GM12878 (cell line): ENCODE measurements at regions not wholly inside any gene's neighbourhood (a gene's known extent, or its start where the extent isn't known, plus 50 kb on each side); places are given as distances from the start of the nearest gene placed in this dataset.
A peak's percentile ranks its signal among the peaks of the same experiment; 100 is the strongest.

Experiments
- ATAC-seq: fragments of 200-7000 bp; cut with Tn5 transposase; 3 replicates; pipeline ENCODE4 v1.9.1; 2020; ENCODE audit warnings: mild to moderate bottlenecking, moderate library complexity
- BruUV-seq: library from RNA; stranded (reverse); fragments of 400-500 nt; replicated peaks from 2 replicates; lab custom pipeline; 2021; lab: Mats Ljungman, UMichigan
- CTCF ChIA-PET: fragments of 300-600 bp; sonication (Branson Sonifier 250); formaldehyde crosslinking; extraction: SDS; loops from one replicate; lab custom pipeline; 2021; ENCODE audit warnings: inconsistent platforms; lab: Yijun Ruan, JAX
- POLR2A ChIA-PET: fragments of 350-600 bp; formaldehyde crosslinking; extraction: SDS; loops from one replicate; lab custom pipeline; 2021; ENCODE audit warnings: inconsistent platforms; lab: Charles Lee
- RAD21 ChIA-PET: fragments of 300-600 bp; sonication (Branson Sonifier 250); formaldehyde crosslinking; loops from one replicate; lab custom pipeline; 2023; ENCODE audit warnings: antibody characterized with exemption; ENCODE audit not compliant: unreplicated experiment; lab: Charles Lee
- SMC1A ChIA-PET: fragments of 300-600 bp; sonication (Branson Sonifier 250); formaldehyde crosslinking; loops from one replicate; lab custom pipeline; 2023; ENCODE audit not compliant: unreplicated experiment, uncharacterized antibody; lab: Charles Lee
- DNase-seq: peaks from one replicate; pipeline ENCODE4 v3.0.0-alpha.2; 2011; ENCODE audit warnings: low read depth, low spot score
- FAIRE-seq: peaks from 3 replicates; lab custom pipeline; 2011; peaks lifted over from hg19 to GRCh38; lab: Jason Lieb, UNC
- H2AFZ ChIP-seq: 2 replicates; pipeline ENCODE4 v1.6.0; 2011; ENCODE audit warnings: low read depth, low read length, control low read depth; ENCODE audit not compliant: control insufficient read depth
- H3K27ac ChIP-seq: 2 replicates; pipeline ENCODE4 v1.5.1; 2011; ENCODE audit warnings: control low read depth; ENCODE audit not compliant: control insufficient read depth, insufficient read depth
- H3K27me3 ChIP-seq, 2 experiments: replicated peaks in 1 of 2; 2 replicates each; pipeline versions ENCODE4 v1.6.0 to v1.6.1; 2011; ENCODE audit warnings: low read length in 1 of 2; ENCODE audit not compliant: control insufficient read depth in 2 of 2, insufficient read depth in 2 of 2
- H3K36me3 ChIP-seq, 2 experiments: 2 replicates each; pipeline ENCODE4 v1.5.1; 2011; ENCODE audit warnings: low read length in 1 of 2; ENCODE audit not compliant: control insufficient read depth in 2 of 2, insufficient read depth in 2 of 2
- H3K4me1 ChIP-seq: 2 replicates; pipeline ENCODE4 v1.6.1; 2011; ENCODE audit warnings: mild to moderate bottlenecking, low read length, moderate library complexity, mixed read lengths; ENCODE audit not compliant: control insufficient read depth, insufficient read depth
- H3K4me2 ChIP-seq: 2 replicates; pipeline ENCODE4 v1.6.0; 2011; ENCODE audit warnings: control low read depth; ENCODE audit not compliant: control insufficient read depth, insufficient read depth
- H3K4me3 ChIP-seq: fragments of 200-600 bp; sonication (generic); 2 replicates; pipeline ENCODE4 v1.5.1; 2016
- H3K79me2 ChIP-seq: 2 replicates; pipeline ENCODE4 v1.6.0; 2011; ENCODE audit warnings: low read length; ENCODE audit not compliant: control insufficient read depth, insufficient read depth
- H3K9ac ChIP-seq: 2 replicates; pipeline ENCODE4 v1.8.0; 2011; ENCODE audit warnings: low read length, control low read depth, mixed read lengths; ENCODE audit not compliant: control insufficient read depth, insufficient read depth
- H3K9me3 ChIP-seq: replicated peaks from 3 replicates; pipeline ENCODE4 v1.5.1; 2011; ENCODE audit warnings: mild to moderate bottlenecking, low read length; ENCODE audit not compliant: control insufficient read depth, insufficient read depth
- H4K20me1 ChIP-seq: 2 replicates; pipeline ENCODE4 v1.6.0; 2011; ENCODE audit not compliant: control insufficient read depth, insufficient read depth
- CHD2 ChIP-seq: IDR thresholded peaks from 2 replicates; pipeline ENCODE4 v1.6.1; 2011; ENCODE audit warnings: low read depth, low read length, improper control_type of control experiment, borderline replicate concordance
- EZH2 ChIP-seq: IDR thresholded peaks from 2 replicates; pipeline ENCODE4 v1.6.1; 2012; ENCODE audit warnings: low read depth, mild to moderate bottlenecking, control low read depth, inconsistent platforms, low read length, borderline replicate concordance; ENCODE audit not compliant: control insufficient read depth
- MEF2A ChIP-seq: IDR thresholded peaks from 2 replicates; pipeline ENCODE4 v1.6.1; 2011; ENCODE audit warnings: low read depth, mild to moderate bottlenecking, low read length, moderate library complexity; ENCODE audit not compliant: insufficient read depth
- NFYB ChIP-seq: IDR thresholded peaks from 2 replicates; pipeline ENCODE4 v1.6.1; 2011; ENCODE audit warnings: low read depth, mild to moderate bottlenecking, low read length, improper control_type of control experiment, moderate library complexity; ENCODE audit not compliant: insufficient read depth
- NRF1 ChIP-seq: conservative IDR thresholded peaks from 2 replicates; pipeline ENCODE4 v1.6.1; 2011; ENCODE audit warnings: mild to moderate bottlenecking, low read depth, low read length, improper control_type of control experiment
- PAX8 ChIP-seq: fragments of 450-650 bp; IDR thresholded peaks from 2 replicates; pipeline ENCODE4 v1.6.1; 2017; ENCODE audit warnings: mild to moderate bottlenecking, moderate library complexity
- SMC3 ChIP-seq: IDR thresholded peaks from 2 replicates; pipeline ENCODE4 v1.6.1; 2011; ENCODE audit warnings: low read length, improper control_type of control experiment, borderline replicate concordance
- SREBF2 ChIP-seq: IDR thresholded peaks from 2 replicates; pipeline ENCODE4 v1.6.1; 2012; ENCODE audit warnings: mild to moderate bottlenecking, low read length
- TAF1 ChIP-seq: IDR thresholded peaks from 2 replicates; pipeline ENCODE4 v1.6.1; 2011; ENCODE audit warnings: mild to moderate bottlenecking, low read depth, low read length, borderline replicate concordance
- TBL1XR1 ChIP-seq: IDR thresholded peaks from 2 replicates; pipeline ENCODE4 v1.6.1; 2012; ENCODE audit warnings: low read depth, low read length, improper control_type of control experiment
- TCF12 ChIP-seq: IDR thresholded peaks from 2 replicates; pipeline ENCODE4 v1.6.1; 2011; ENCODE audit warnings: low read depth, mild to moderate bottlenecking, low read length
- ZNF622 ChIP-seq: fragments of 450-650 bp; IDR thresholded peaks from 2 replicates; pipeline ENCODE4 v1.6.1; 2017; ENCODE audit warnings: mild to moderate bottlenecking, inconsistent platforms
- WGBS: methylation state at CpG from one replicate; pipeline ENCODE4 v1.1.6; 2016; ENCODE audit warnings: low lambda C conversion rate; ENCODE audit not compliant: insufficient replicate concordance, insufficient coverage; ENCODE audit errors: missing lambda C conversion rate; 5-methylcytosine and 5-hydroxymethylcytosine counted together
- in situ Hi-C: fragments of 300-500 bp; cut with MboI; formaldehyde crosslinking; loops from 9 replicates; pipeline ENCODE4 v1.14.3; 2018; ENCODE audit warnings: mixed read lengths
- intact Hi-C: fragments of 100-400 bp; cut with micrococcal nuclease; formaldehyde crosslinking; loops from one replicate; pipeline ENCODE4 v1.14.2; 2022; ENCODE audit not compliant: unreplicated experiment
- TF ChIP-seq, protein P1 (sequence below): IDR thresholded peaks from 2 replicates; pipeline ENCODE4 v1.6.1; 2012; ENCODE audit warnings: low read depth, low read length, improper control_type of control experiment
- TF ChIP-seq, protein P2 (sequence below): IDR thresholded peaks from 2 replicates; pipeline ENCODE4 v1.6.1; 2012; ENCODE audit warnings: mild to moderate bottlenecking, low read depth, low read length
- TF ChIP-seq, protein P3 (sequence below): fragments of 450-650 bp; formaldehyde crosslinking; IDR thresholded peaks from 2 replicates; pipeline ENCODE4 v1.4.0; 2020; ENCODE audit warnings: mild to moderate bottlenecking, moderate library complexity
- TF ChIP-seq, protein P4 (sequence below): fragments of 150-350 bp; IDR thresholded peaks from 2 replicates; pipeline ENCODE4 v1.6.1; 2014; ENCODE audit warnings: mild to moderate bottlenecking, low read depth, low read length

DNA sequence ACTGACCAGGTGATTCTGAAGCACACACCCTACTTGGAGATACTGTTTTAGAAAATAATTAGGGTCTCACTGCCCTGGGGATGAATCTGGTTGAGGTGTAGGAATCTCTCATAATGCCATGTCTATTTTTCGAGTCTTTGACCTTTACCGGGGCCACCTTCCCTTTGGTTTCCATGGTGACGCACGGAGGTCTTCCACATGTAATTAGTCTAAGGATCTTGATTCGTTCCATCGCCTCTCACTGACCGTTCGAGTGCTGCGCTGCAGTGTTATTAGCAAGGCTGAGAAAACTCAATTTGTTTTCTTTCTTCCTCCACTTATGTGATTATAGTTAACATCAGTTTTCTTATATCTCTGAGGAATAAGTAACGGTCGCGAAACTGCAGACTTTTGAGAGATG, 144.3 kb upstream of the SPACA1 start:
- ChIA-PET CTCF (interaction anchor here (0.6 to 6.7 kb wide), 4 partner anchors 18 to 1079 kb away, joined by 3 to 51 read pairs (median 8); no protein-coding TSS in a partner anchor), RAD21 (interaction anchor here (2.6 to 6.7 kb wide), 4 partner anchors 12 to 71 kb away, joined by 11 to 79 read pairs (median 32); no protein-coding TSS in a partner anchor), SMC1A (interaction anchor here (1.0 to 12.3 kb wide), 6 partner anchors 12 to 70 kb away, joined by 3 to 203 read pairs (median 8); no protein-coding TSS in a partner anchor), POLR2A (interaction anchor here (1.3 kb wide), 1 partner anchor 23 kb away, joined by 3 read pairs; no protein-coding TSS in a partner anchor)
- WGBS = 98% methylated on average over 12 of the region's 12 CpGs
- no peaks in the 10 kb centered on the region for H4K20me1 ChIP-seq
- H3K79me2 ChIP-seq = no peaks in the 10 kb centered on the region
- intact Hi-C loops (no loop called here), in situ Hi-C loops (no loop called here)
- peak overlapping the region; percentile 25 for H2AFZ ChIP-seq
- no peak overlapping the region for H3K4me3 ChIP-seq
- H3K4me2 ChIP-seq = no peak overlapping the region
- peak overlapping the region; percentile 83 for H3K27ac ChIP-seq
- ATAC-seq (no peak), DNase-seq (no peak), FAIRE-seq (no peak)
- H3K36me3 ChIP-seq = no peaks in the 10 kb centered on the region
- BruUV-seq = no TSS peak
- H3K4me1 ChIP-seq = peaks cover 52% of the 10 kb centered on the region
- no peak overlapping the region for H3K9ac ChIP-seq
- no peaks in the 10 kb centered on the region for H3K9me3 ChIP-seq
- no peaks in the 10 kb centered on the region for H3K27me3 ChIP-seq
- TF ChIP-seq, protein P1, sequence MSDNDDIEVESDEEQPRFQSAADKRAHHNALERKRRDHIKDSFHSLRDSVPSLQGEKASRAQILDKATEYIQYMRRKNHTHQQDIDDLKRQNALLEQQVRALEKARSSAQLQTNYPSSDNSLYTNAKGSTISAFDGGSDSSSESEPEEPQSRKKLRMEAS = no peak
- TF ChIP-seq NFYB = no peak
- no peak for TF ChIP-seq NRF1
- TF ChIP-seq MEF2A = no peak
- TF ChIP-seq, protein P2, sequence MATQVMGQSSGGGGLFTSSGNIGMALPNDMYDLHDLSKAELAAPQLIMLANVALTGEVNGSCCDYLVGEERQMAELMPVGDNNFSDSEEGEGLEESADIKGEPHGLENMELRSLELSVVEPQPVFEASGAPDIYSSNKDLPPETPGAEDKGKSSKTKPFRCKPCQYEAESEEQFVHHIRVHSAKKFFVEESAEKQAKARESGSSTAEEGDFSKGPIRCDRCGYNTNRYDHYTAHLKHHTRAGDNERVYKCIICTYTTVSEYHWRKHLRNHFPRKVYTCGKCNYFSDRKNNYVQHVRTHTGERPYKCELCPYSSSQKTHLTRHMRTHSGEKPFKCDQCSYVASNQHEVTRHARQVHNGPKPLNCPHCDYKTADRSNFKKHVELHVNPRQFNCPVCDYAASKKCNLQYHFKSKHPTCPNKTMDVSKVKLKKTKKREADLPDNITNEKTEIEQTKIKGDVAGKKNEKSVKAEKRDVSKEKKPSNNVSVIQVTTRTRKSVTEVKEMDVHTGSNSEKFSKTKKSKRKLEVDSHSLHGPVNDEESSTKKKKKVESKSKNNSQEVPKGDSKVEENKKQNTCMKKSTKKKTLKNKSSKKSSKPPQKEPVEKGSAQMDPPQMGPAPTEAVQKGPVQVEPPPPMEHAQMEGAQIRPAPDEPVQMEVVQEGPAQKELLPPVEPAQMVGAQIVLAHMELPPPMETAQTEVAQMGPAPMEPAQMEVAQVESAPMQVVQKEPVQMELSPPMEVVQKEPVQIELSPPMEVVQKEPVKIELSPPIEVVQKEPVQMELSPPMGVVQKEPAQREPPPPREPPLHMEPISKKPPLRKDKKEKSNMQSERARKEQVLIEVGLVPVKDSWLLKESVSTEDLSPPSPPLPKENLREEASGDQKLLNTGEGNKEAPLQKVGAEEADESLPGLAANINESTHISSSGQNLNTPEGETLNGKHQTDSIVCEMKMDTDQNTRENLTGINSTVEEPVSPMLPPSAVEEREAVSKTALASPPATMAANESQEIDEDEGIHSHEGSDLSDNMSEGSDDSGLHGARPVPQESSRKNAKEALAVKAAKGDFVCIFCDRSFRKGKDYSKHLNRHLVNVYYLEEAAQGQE = no peak
- no peak for TF ChIP-seq SREBF2
- no peak for TF ChIP-seq EZH2
- no peak for TF ChIP-seq TCF12
- TF ChIP-seq ZNF622 = no peak
- no peak for TF ChIP-seq TBL1XR1
- TF ChIP-seq, protein P3, sequence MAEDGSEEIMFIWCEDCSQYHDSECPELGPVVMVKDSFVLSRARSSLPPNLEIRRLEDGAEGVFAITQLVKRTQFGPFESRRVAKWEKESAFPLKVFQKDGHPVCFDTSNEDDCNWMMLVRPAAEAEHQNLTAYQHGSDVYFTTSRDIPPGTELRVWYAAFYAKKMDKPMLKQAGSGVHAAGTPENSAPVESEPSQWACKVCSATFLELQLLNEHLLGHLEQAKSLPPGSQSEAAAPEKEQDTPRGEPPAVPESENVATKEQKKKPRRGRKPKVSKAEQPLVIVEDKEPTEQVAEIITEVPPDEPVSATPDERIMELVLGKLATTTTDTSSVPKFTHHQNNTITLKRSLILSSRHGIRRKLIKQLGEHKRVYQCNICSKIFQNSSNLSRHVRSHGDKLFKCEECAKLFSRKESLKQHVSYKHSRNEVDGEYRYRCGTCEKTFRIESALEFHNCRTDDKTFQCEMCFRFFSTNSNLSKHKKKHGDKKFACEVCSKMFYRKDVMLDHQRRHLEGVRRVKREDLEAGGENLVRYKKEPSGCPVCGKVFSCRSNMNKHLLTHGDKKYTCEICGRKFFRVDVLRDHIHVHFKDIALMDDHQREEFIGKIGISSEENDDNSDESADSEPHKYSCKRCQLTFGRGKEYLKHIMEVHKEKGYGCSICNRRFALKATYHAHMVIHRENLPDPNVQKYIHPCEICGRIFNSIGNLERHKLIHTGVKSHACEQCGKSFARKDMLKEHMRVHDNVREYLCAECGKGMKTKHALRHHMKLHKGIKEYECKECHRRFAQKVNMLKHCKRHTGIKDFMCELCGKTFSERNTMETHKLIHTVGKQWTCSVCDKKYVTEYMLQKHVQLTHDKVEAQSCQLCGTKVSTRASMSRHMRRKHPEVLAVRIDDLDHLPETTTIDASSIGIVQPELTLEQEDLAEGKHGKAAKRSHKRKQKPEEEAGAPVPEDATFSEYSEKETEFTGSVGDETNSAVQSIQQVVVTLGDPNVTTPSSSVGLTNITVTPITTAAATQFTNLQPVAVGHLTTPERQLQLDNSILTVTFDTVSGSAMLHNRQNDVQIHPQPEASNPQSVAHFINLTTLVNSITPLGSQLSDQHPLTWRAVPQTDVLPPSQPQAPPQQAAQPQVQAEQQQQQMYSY (CRISPR knock-in tag) = no peak
- no peak for TF ChIP-seq PAX8
- no peak for TF ChIP-seq CHD2
- no peak for TF ChIP-seq SMC3
- TF ChIP-seq, protein P4, sequence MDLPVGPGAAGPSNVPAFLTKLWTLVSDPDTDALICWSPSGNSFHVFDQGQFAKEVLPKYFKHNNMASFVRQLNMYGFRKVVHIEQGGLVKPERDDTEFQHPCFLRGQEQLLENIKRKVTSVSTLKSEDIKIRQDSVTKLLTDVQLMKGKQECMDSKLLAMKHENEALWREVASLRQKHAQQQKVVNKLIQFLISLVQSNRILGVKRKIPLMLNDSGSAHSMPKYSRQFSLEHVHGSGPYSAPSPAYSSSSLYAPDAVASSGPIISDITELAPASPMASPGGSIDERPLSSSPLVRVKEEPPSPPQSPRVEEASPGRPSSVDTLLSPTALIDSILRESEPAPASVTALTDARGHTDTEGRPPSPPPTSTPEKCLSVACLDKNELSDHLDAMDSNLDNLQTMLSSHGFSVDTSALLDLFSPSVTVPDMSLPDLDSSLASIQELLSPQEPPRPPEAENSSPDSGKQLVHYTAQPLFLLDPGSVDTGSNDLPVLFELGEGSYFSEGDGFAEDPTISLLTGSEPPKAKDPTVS = no peak
- no peak for TF ChIP-seq TAF1
